Activated CD8-positive, alpha-beta memory T cell treated with anti-CD3 and anti-CD28 coated beads for 36 hours (primary cell): ENCODE measurements at regions not wholly inside any gene's neighbourhood (a gene's known extent, or its start where the extent isn't known, plus 50 kb on each side); places are given as distances from the start of the nearest gene placed in this dataset.

Source experiments
- CTCF ChIA-PET: fragments of 350-600 bp; sonication (Branson Sonifier 250); formaldehyde crosslinking; loops from one replicate; lab custom pipeline; 2021; ENCODE audit warnings: antibody characterized with exemption; lab: Charles Lee
- POLR2A ChIA-PET: fragments of 350-600 bp; sonication (Branson Sonifier 250); formaldehyde crosslinking; loops from one replicate; lab custom pipeline; 2021; ENCODE audit warnings: antibody characterized with exemption; lab: Charles Lee

DNA sequence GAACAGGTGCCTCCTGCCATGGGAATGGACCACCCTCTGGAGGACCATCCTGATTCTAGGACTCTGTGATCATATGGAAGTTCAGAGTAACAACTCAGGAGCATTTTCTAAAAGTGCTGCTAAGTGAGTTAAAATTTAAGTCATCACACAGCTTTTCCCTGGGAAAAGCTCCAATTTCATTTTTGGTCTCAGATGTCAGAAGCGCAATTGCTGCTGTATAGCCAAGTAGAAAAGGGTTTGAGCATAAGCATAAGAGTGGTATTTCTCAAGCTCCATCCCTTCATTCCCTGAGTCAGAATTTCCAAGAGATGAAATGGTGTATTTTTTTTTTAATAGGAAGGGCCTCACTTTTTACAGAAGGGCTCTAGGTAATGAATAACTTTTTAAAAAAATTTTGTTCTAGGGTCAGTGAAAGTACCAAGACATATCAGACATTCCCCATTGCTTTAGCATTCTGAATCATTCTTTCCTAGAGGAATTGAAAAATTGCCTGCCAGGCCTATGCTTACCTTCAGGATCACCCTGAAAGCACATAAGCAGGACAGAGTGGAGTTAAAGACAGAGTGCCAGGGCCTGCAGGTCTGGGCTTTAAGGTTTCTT is 564.5 kb upstream of the ISX start:
- POLR2A ChIA-PET = no interaction called here
- CTCF ChIA-PET = no interaction called here

DNA sequence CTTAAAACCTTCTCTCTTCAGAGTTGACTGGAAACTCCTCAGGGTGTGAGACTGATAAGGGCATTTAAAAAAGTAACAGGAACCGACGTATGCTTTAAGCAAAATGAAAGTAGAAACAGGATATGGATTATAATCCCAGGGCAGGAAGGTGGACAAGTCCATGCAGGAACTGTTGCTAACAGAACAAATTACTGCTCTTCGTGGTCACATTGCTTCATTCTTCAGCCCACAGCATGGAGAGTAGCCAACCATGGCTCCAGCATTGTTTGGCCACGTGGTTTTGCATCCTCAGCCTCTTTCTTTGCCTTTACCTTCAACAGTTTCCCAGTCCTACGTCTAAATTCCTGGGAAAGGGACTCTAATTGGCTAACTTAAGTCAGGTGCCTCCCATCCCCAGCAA is 563.1 kb upstream of the ISX start:
- POLR2A ChIA-PET = no interaction called here

DNA sequence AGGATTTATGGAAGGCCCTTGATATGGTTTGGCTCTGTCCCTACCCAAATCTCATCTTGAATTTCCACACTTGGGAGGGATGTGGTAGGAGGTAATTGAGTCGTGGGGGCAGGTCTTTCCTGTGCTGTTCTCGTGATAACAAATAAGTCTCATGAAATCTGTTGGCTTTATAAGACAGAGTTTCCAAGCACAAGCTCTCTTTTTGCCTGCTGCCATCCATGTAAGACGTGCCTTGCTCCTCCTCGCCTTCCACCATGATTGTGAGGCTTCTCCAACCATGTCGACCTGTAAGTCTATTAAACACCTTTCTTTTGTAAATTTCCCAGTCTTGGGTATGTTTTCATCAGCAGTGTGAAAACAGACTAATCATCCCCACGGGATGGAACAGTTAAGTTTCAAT is 557.2 kb upstream of the ISX start:
- POLR2A ChIA-PET = no interaction called here
- CTCF ChIA-PET = no interaction called here

More for the DNA sequence above, 563.1 kb upstream of the ISX start:
- CTCF ChIA-PET = no interaction called here

DNA sequence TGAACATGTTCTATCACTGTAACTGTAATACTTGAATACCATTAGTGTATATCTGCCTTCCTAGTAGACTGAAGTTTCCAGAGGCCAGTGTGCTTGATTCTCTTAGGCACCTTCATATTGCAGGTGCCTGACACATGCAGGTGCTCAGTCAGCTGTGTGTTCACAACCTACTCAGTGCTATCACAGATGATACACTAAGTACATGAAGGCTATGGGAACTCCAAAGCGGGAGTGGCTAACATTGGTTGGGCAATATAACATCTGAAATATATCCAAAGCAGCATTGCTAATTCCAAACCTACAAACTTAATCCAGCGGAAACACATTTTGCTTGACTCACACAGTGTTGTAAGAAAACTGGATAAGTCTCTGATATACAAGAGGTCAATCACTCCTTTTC is 539.3 kb upstream of the ISX start:
- POLR2A ChIA-PET = no interaction called here
- CTCF ChIA-PET = no interaction called here

DNA sequence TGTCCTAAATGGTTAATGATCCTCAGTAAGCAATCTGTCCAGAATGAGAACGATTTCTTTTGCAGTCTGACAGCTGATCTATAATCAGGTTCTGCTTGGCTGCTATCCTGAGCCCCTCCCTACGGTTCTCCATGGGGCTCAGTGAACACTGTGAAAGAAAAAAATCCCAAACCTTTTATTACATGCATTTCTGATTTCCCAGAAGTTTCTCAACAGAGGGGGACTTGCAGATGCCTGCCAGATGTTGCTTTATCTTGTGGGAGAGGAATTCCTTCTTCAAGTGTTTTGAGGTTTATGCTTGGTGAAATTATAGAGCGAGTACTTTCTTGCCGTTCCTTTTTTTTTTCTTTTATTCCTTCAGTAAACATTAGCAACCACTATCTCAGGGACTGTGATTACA is 531.9 kb upstream of the ISX start:
- ChIA-PET POLR2A (no interaction called here), CTCF (no interaction called here)

DNA sequence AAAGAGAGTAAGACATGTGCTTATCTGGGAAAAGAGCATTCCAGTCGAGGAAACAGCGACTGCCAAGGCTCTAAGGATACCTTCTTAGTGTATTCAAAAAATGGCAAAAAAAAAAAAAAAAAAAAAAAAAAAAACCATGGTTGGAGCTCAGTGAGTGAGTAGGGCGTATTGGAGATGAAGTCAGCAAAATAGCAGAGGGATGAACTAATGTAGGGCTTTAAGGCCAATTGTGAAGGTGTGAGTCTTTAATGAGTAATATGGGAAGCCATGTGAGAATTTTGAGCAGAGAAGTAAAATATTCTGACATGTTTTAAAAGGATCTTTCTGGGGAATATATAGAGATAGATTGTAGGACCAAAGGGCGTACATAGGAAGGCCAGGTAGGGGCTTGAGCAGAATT is 498.6 kb upstream of the ISX start:
- ChIA-PET POLR2A (no interaction called here), CTCF (no interaction called here)

DNA sequence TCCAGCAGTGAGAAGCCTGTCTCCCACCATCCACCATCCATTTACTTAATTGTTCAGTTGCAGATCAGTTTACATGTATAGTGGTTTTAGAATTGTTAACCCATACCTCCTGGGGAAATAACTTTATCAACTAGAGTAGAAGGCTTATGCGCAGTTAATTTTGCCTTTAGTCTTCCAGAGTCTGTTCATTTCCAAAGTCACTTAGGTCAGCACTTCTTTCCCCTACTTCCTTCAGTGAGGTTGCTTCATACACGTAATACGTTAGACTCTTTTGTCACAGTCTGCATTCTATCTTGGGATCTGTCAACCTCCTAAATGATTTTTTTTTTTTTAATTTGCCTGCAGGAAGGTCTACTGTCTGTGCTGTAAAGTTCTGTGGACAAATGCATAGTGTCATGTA is 495.6 kb upstream of the ISX start:
- ChIA-PET POLR2A (no interaction called here), CTCF (no interaction called here)

DNA sequence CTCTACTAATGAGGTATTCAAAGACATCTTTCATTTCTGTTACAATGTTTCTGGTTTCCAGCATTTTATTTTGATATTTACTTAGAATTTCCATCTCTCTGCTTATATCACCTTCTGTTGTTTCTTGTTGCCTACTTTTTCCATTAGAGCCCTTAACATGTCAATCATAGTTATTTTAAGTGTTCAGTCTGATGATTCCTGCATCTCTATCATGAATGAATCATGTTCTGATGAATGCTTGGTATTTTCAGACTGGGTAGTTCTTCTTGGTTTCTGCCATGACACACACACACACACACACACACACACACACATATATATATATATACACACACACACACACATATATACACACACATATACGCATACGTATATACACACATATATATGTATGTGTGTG is 486.4 kb upstream of the ISX start:
- ChIA-PET POLR2A (no interaction called here), CTCF (no interaction called here)

DNA sequence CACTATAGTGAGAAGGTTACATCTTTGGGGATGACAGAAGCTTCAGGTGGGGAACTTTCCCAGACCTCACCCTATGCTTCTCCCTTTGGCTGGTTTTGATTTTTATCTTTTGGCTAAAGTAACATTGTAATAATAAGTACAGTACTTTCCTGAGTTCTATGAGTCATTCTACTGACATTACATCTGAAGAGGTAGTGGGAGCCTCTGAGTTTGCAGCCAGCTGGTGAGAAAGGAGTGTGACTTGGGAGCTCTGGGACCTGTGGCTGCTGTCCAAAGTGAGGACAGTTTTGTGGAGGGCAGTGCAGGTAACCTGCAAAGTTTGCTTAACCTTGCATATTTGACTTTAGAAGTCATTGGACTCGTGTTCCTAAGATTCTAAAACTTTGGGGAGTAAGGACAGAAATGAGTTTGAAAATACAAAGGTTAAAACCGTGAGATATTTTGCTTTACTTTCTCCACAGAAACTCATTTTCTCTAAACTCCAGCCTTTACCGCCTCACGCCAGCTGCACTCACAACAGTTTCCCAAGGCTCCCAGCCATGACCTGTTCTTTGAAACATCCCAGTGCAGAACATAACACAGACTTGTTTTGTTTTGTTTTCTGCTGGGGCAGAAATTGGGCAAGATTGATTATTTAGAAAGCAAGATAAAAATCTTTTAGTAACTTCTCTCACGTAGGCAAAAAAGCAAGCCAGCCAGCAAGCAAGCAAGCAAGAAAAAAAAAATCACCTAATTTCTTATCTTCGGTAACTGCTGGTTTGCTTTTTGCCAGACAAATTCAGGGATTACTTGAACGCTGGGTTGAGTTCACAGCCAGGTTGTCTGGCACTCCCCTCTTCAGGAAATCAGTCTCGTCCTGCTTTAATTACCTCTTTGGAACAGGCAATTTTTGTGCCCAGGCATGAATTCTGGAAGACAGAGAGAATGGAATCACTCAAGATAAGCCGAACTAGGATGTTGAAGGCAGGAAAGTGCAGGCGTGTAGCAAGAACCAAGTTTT is 478.3 kb upstream of the ISX start:
- ChIA-PET POLR2A (no interaction called here), CTCF (interaction anchor here (0.7 kb wide), 1 partner anchor 71 kb away, joined by 3 read pairs; no protein-coding TSS in a partner anchor)

DNA sequence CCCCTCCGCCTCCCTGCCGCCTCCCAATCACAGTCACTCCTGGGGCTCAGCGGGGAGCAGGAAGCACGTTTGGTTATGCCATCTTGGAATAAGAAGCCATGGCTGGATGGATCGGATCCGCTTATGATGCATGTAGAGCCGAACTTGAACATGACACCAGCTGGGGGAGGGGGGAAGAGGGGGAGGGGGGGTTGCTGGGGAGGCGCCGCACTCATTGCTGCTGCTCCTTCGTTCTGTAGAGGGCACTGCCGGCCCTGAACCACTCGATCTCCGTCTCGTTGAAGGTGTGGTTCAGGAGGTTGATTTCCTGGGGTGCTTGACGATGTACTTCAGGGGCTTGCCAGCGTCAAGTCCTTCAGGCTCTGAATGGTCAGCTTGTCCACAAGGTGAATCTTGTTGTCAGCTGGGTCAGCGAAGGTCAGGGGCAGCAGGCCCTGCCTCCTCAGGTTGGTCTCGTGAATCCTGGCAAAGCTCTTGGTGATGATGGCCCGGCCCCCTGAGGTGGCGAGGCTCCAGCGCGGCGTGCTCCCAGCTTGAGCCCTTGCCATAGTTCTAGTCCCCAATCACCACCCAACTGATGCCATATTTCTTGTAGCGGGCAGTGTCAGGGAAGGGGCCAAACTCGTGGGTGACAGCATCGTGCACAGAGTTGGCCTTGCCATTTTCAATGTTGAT is 476.9 kb upstream of the ISX start:
- ChIA-PET CTCF (no interaction called here), POLR2A (no interaction called here)

DNA sequence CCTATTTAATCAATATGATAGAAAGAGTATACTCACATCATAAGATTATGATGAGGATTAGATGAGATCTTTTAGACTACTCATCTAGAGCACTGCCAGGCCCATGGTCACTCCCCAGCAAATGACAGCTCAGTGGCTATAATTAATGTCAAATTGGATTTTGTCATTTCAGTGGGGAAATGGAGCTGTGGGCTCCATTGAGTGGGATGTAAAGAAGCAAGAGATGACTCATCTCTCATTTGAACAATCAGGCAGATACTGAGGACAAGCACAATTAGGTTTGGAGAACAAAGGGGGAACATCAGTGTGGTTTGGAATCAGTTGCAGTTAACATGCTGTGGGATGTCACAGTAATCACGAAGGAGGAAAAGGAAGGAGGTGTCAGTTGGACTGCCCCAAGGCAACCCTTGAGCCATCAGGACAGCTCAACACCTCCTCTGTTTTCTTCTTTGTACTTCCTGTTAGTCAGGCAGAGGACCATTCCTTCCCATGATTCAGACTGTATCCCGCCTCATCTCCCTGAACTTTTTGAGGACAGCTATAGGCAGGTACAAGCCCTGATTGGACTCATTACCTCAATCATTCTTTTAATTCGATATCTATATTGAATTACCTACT is 473.7 kb upstream of the ISX start:
- POLR2A ChIA-PET = no interaction called here
- CTCF ChIA-PET = no interaction called here

DNA sequence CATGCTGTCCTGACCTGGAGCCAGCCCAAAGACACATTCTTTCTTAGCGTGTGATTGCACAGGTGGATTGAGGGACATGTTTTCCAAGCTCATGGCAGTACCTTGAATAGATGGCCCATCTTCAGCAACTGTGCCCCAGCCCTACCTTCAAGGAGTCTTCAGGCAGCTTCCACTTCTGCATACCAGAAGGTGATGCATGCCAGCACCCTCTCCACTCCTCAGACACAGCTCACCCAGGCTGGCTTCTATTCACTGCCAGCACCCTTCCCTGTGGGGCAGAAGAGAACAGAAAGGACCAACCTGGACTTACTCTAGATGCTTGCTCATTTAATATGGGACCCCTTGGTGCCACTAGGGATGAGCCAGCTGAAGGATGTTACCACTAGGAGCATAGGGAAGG is 466.4 kb upstream of the ISX start:
- POLR2A ChIA-PET = no interaction called here
- CTCF ChIA-PET = no interaction called here

DNA sequence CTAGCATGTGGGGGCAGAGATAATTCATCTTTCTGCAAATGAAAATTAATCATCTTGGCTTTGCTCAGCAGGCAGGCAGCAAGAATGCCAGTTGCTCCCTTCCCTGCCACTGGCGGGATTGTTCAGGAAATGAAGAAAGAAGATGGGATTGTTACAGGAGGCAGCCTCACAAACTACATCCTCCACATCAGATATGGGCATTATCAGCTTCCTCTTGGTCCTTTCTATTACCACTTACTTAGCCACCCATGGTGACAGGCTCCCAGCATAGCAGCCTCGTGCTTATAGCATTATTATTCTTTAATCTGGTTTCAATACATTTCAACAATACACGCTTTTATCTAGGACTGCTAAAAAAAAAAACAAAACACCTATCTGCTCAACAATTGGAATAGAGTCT is 461.6 kb upstream of the ISX start:
- ChIA-PET CTCF (no interaction called here), POLR2A (no interaction called here)

DNA sequence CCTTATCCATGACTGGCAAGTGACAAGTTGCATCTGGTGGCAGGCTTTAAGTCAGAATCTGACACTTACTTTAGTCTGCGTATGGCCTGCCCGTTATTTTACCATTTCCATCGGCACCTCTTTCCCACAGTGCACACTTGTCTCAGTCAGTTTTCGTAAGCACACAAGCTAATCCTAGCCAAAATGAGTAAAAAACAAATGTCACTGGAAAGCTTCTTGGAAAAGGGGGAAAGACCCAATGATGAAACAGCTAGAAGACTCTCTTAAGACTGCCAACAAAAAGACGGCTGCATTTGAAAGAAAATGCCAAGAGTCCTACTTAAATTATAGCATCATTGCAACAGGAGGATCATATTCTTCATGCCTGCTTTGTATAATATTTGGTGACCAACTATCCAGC is 457.9 kb upstream of the ISX start:
- POLR2A ChIA-PET = no interaction called here
- CTCF ChIA-PET = no interaction called here

DNA sequence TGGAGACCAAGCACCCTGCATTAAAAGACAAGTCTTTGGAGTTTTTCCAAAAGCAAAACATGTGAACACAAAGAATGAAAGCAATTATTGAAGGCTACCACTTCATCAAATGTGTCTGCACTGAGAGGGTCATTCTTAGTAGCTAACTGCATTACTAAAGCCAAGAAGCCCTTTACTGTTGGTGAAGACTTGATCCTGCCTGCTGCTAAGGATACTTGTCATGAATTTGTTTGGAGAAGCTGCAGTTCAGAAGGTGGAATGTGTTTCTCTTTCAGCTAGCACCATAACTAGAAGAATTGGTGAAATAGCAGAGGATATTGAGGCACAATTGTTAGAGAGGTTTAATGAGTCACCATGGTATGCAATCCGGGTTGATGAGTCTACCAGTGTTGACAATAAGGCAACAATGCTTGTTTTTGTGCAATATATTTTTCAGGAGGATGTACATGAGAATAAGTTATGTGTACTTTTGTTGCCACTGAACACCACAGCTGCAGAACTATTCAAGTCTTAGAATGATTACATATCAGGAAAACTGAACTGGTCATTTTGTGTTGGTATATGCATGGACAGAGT is 457.3 kb upstream of the ISX start:
- CTCF ChIA-PET = no interaction called here
- POLR2A ChIA-PET = no interaction called here

DNA sequence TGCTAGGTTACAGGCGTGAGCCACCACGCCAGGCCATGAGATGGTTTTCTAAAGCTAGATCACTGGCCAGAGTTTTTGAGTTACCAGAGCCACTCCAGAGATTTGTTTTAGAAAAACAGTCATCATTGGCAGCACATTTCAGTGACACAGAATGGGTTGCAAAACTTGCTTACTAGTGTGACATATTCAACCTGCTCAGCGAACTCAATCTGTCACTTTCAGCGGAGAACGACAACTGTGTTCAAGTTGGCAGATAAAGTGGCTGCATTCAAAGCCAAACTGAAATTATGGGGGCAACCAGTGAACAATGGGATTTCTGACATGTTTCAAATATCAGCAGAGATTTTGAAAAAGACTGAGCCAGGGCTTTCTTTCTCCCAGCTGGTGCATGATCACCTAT is 456.3 kb upstream of the ISX start:
- POLR2A ChIA-PET = no interaction called here
- CTCF ChIA-PET = no interaction called here

DNA sequence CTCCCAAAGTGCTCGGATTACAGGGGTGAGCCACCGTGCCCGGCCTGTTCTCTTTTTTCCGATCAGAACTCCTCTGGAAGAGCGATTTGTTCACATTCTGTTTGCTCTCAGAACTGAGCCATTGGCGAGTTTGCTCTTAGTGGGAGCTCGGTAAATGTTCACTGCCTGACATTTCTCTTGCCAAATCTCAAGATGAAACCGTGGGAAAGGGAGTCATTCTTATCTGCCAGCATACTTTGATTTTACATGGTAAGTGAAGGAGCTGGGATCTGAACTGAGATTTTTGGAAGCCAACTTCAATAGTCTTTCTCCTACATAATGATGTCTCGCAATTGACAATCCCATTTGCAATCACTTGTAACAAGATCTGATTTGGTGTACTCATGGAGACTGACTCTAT is 445.8 kb upstream of the ISX start:
- ChIA-PET POLR2A (no interaction called here), CTCF (no interaction called here)

DNA sequence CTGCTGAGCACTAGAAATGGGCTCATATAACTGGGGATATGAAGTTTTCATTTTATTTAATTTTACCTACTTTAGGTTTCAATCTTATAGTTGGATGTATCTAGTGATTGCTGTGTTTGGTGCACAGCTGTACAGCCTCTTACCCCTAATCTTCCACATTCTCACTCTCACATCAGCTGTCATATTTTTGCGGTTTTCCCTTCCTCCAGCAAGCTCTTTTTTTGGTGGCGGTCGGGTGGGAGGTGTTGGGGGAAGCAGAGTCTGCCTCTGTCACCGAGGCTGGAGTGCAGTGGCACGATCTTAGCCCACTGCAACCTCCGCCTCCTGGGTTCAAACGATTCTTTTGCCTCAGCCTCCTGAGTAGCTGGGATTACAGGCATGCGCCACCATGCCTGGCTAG is 445.1 kb upstream of the ISX start:
- ChIA-PET POLR2A (no interaction called here), CTCF (no interaction called here)

DNA sequence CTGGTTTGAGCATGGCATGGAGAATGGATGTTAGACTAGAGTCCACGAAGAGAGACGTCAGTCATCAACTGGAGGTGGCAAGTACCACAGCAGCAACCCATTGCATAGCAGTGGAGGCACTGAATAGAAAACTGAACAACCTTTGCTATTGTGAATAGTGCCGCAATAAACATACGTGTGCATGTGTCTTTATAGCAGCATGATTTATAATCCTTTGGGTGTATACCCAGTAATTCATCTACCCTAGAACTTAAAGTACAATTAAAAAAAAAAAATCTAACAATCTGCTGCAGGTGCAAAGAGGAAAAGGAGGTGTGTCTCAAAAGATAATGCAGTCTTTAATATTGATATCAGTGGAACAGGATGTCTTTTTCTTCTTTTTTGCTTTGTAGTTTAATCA is 443.4 kb upstream of the ISX start:
- ChIA-PET POLR2A (no interaction called here), CTCF (no interaction called here)

DNA sequence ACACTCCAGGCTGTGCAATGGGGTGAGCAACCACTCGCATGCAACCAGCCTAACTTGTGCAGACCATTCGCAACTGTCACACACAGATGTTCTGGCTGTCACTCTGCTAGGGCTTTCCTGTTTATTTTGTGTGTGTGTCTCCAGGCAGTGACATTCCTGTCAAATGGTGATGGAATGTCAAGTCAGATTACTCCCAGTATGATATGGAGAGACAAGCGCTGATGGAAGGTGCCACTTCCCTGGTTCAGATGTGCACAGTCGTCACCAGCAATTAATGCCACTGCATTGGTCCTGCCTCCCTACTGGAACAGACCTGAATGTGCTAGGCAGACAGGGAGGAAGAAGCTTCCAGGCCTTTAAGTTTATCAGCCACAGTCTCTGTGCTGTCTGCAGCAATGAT is 442.4 kb upstream of the ISX start:
- ChIA-PET CTCF (no interaction called here), POLR2A (no interaction called here)
